GM12878 (cell line): ENCODE measurements at regions not wholly inside any gene's neighbourhood (a gene's known extent, or its start where the extent isn't known, plus 50 kb on each side); places are given as distances from the start of the nearest gene placed in this dataset.

ENCODE experiments used
- ATAC-seq: fragments of 200-7000 bp; cut with Tn5 transposase; 3 replicates; pipeline ENCODE4 v1.9.1; 2020; ENCODE audit warnings: mild to moderate bottlenecking, moderate library complexity
- BruUV-seq: library from RNA; stranded (reverse); fragments of 400-500 nt; replicated peaks from 2 replicates; lab custom pipeline; 2021; lab: Mats Ljungman, UMichigan
- CTCF ChIA-PET: fragments of 300-600 bp; sonication (Branson Sonifier 250); formaldehyde crosslinking; extraction: SDS; loops from one replicate; lab custom pipeline; 2021; ENCODE audit warnings: inconsistent platforms; lab: Yijun Ruan, JAX
- POLR2A ChIA-PET: fragments of 350-600 bp; formaldehyde crosslinking; extraction: SDS; loops from one replicate; lab custom pipeline; 2021; ENCODE audit warnings: inconsistent platforms; lab: Charles Lee
- RAD21 ChIA-PET: fragments of 300-600 bp; sonication (Branson Sonifier 250); formaldehyde crosslinking; loops from one replicate; lab custom pipeline; 2023; ENCODE audit warnings: antibody characterized with exemption; ENCODE audit not compliant: unreplicated experiment; lab: Charles Lee
- SMC1A ChIA-PET: fragments of 300-600 bp; sonication (Branson Sonifier 250); formaldehyde crosslinking; loops from one replicate; lab custom pipeline; 2023; ENCODE audit not compliant: unreplicated experiment, uncharacterized antibody; lab: Charles Lee
- DNase-seq: peaks from one replicate; pipeline ENCODE4 v3.0.0-alpha.2; 2011; ENCODE audit warnings: low read depth, low spot score
- FAIRE-seq: peaks from 3 replicates; lab custom pipeline; 2011; peaks lifted over from hg19 to GRCh38; lab: Jason Lieb, UNC
- H2AFZ ChIP-seq: 2 replicates; pipeline ENCODE4 v1.6.0; 2011; ENCODE audit warnings: low read depth, low read length, control low read depth; ENCODE audit not compliant: control insufficient read depth
- H3K27ac ChIP-seq: 2 replicates; pipeline ENCODE4 v1.5.1; 2011; ENCODE audit warnings: control low read depth; ENCODE audit not compliant: control insufficient read depth, insufficient read depth
- H3K27me3 ChIP-seq, 2 experiments: replicated peaks in 1 of 2; 2 replicates each; pipeline versions ENCODE4 v1.6.0 to v1.6.1; 2011; ENCODE audit warnings: low read length in 1 of 2; ENCODE audit not compliant: control insufficient read depth in 2 of 2, insufficient read depth in 2 of 2
- H3K36me3 ChIP-seq, 2 experiments: 2 replicates each; pipeline ENCODE4 v1.5.1; 2011; ENCODE audit warnings: low read length in 1 of 2; ENCODE audit not compliant: control insufficient read depth in 2 of 2, insufficient read depth in 2 of 2
- H3K4me1 ChIP-seq: 2 replicates; pipeline ENCODE4 v1.6.1; 2011; ENCODE audit warnings: mild to moderate bottlenecking, low read length, moderate library complexity, mixed read lengths; ENCODE audit not compliant: control insufficient read depth, insufficient read depth
- H3K4me2 ChIP-seq: 2 replicates; pipeline ENCODE4 v1.6.0; 2011; ENCODE audit warnings: control low read depth; ENCODE audit not compliant: control insufficient read depth, insufficient read depth
- H3K4me3 ChIP-seq: fragments of 200-600 bp; sonication (generic); 2 replicates; pipeline ENCODE4 v1.5.1; 2016
- H3K79me2 ChIP-seq: 2 replicates; pipeline ENCODE4 v1.6.0; 2011; ENCODE audit warnings: low read length; ENCODE audit not compliant: control insufficient read depth, insufficient read depth
- H3K9ac ChIP-seq: 2 replicates; pipeline ENCODE4 v1.8.0; 2011; ENCODE audit warnings: low read length, control low read depth, mixed read lengths; ENCODE audit not compliant: control insufficient read depth, insufficient read depth
- H3K9me3 ChIP-seq: replicated peaks from 3 replicates; pipeline ENCODE4 v1.5.1; 2011; ENCODE audit warnings: mild to moderate bottlenecking, low read length; ENCODE audit not compliant: control insufficient read depth, insufficient read depth
- H4K20me1 ChIP-seq: 2 replicates; pipeline ENCODE4 v1.6.0; 2011; ENCODE audit not compliant: control insufficient read depth, insufficient read depth
- BCL3 ChIP-seq: IDR thresholded peaks from 2 replicates; pipeline ENCODE4 v1.6.1; 2011; ENCODE audit warnings: borderline replicate concordance, low read depth, mild to moderate bottlenecking, moderate library complexity, low read length; ENCODE audit not compliant: insufficient read depth, poor library complexity, severe bottlenecking
- BRCA1 ChIP-seq: IDR thresholded peaks from 2 replicates; pipeline ENCODE4 v1.6.1; 2011; ENCODE audit warnings: low read depth, low read length, improper control_type of control experiment
- FOXM1 ChIP-seq: IDR thresholded peaks from 2 replicates; pipeline ENCODE4 v1.6.1; 2012; ENCODE audit warnings: low read depth, mild to moderate bottlenecking, inconsistent platforms, low read length, moderate library complexity
- MTA2 ChIP-seq: fragments of 450-650 bp; IDR thresholded peaks from 2 replicates; pipeline ENCODE4 v1.6.1; 2016; ENCODE audit warnings: low read depth, mild to moderate bottlenecking, moderate library complexity
- RAD21 ChIP-seq: IDR thresholded peaks from 2 replicates; pipeline ENCODE4 v1.6.1; 2011; ENCODE audit warnings: mild to moderate bottlenecking, low read depth, low read length, moderate library complexity; ENCODE audit not compliant: insufficient read depth
- STAT3 ChIP-seq: IDR thresholded peaks from 2 replicates; pipeline ENCODE4 v1.6.1; 2011; ENCODE audit warnings: low read depth, low read length, improper control_type of control experiment
- YBX1 ChIP-seq: fragments of 450-650 bp; IDR thresholded peaks from 2 replicates; pipeline ENCODE4 v1.6.1; 2016; ENCODE audit warnings: antibody characterized with exemption
- WGBS: methylation state at CpG from one replicate; pipeline ENCODE4 v1.1.6; 2016; ENCODE audit warnings: low lambda C conversion rate; ENCODE audit not compliant: insufficient replicate concordance, insufficient coverage; ENCODE audit errors: missing lambda C conversion rate; 5-methylcytosine and 5-hydroxymethylcytosine counted together
- in situ Hi-C: fragments of 300-500 bp; cut with MboI; formaldehyde crosslinking; loops from 9 replicates; pipeline ENCODE4 v1.14.3; 2018; ENCODE audit warnings: mixed read lengths
- intact Hi-C: fragments of 100-400 bp; cut with micrococcal nuclease; formaldehyde crosslinking; loops from one replicate; pipeline ENCODE4 v1.14.2; 2022; ENCODE audit not compliant: unreplicated experiment

- H3K4me1 ChIP-seq: no peaks in the 10 kb centered on the region
- no peak for TF ChIP-seq BRCA1
- peak; percentile 22; the same call in 1 of the 2 replicates for TF ChIP-seq RAD21
- TF ChIP-seq STAT3: no peak
- no peak for TF ChIP-seq MTA2
- TF ChIP-seq FOXM1: no peak
- no peak for TF ChIP-seq BCL3
- no peak for TF ChIP-seq YBX1
- CTCF ChIA-PET: interaction anchor here (2.0 kb wide), 1 partner anchor 174 kb away, joined by 7 read pairs; no protein-coding TSS in a partner anchor
Measured at GRCh38 chr17:72365857-72366414, 245.1 kb downstream of the SOX9 start.

More at GRCh38 chr17:72365857-72366414, 245.1 kb downstream of the SOX9 start:
- ChIA-PET SMC1A (interaction anchor here (1.0 to 1.8 kb wide), 2 partner anchors 172 to 174 kb away, joined by 3 to 4 read pairs; no protein-coding TSS in a partner anchor), POLR2A (no interaction called here), RAD21 (interaction anchor here (0.6 to 0.7 kb wide), 2 partner anchors 74 to 176 kb away, joined by 3 to 4 read pairs; no protein-coding TSS in a partner anchor)
- Histone ChIP-seq H3K4me3 (no peak overlapping the region), H3K27ac (no peak overlapping the region), H3K27me3 (0 out of 4 replicates have a peak, but pooled peaks cover 0 to 4% of the 10 kb centered on the region in 2 experiments), H3K36me3 (no peaks in the 10 kb centered on the region), H3K9ac (no peak overlapping the region), H3K4me2 (no peak overlapping the region), H4K20me1 (no peaks in the 10 kb centered on the region), H2AFZ (no peak overlapping the region), H3K79me2 (no peaks in the 10 kb centered on the region), H3K9me3 (no peaks in the 10 kb centered on the region; the same call in 2 of the 3 replicates)
- no TSS peak for BruUV-seq
- ATAC-seq: no peak
- intact Hi-C loops: no loop called here
- DNase-seq: no peak
- in situ Hi-C loops: loop anchor here (5.0 kb wide), 1 partner anchor 49 kb away; no protein-coding TSS in a partner anchor
- FAIRE-seq: no peak
- 33% methylated on average over 6 of the region's 6 CpGs for WGBS
